ENCODE measurements at regions not wholly inside any gene's neighbourhood (a gene's known extent, or its start where the extent isn't known, plus 50 kb on each side); places are given as distances from the start of the nearest gene placed in this dataset.

DNA sequence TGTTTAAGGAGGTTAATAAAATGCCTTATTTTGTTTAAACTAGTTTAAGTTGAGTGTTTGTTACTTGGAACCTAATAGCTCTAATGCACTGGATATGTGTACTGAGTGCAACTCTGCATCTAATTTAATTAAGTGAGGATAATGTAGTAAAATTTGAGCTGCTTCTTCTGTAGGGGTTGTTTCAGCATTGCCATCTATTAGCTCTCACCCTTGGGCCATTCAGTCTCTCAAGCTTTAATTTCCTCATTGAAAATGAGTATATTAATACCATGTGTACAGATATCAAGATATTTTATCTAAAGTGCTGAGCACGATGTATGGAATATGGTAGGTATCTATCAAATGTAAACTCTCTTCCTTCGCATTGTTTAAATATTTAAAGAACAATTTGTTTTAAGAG, 375.7 kb upstream of the LRRC3B start:
- H3K27ac ChIP-seq: no peak overlapping the region

DNA sequence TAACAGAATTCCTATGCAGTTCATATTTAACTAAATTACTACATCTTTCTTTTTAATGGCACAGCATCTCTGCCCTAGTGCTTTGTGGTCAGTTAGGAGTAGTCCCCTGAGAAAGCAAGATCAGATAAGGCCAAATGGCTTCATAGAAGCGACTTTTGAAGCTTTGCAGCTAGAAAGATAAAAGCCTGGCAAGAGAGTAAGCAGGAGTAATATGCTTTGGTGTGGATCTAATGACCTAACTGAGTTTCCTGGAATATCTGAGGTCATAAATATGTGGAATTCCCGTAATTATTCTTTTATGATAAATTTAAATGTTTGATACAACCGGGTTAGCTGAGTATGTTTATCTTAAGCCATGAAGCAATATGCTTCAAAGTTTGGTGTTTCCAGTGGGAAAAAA, 374.9 kb upstream of the LRRC3B start:
- no peak overlapping the region for H3K27ac ChIP-seq
- no peak for TF ChIP-seq ZFX (IDR thresholded peaks at IDR 0.05)
- TF ChIP-seq, protein P1, sequence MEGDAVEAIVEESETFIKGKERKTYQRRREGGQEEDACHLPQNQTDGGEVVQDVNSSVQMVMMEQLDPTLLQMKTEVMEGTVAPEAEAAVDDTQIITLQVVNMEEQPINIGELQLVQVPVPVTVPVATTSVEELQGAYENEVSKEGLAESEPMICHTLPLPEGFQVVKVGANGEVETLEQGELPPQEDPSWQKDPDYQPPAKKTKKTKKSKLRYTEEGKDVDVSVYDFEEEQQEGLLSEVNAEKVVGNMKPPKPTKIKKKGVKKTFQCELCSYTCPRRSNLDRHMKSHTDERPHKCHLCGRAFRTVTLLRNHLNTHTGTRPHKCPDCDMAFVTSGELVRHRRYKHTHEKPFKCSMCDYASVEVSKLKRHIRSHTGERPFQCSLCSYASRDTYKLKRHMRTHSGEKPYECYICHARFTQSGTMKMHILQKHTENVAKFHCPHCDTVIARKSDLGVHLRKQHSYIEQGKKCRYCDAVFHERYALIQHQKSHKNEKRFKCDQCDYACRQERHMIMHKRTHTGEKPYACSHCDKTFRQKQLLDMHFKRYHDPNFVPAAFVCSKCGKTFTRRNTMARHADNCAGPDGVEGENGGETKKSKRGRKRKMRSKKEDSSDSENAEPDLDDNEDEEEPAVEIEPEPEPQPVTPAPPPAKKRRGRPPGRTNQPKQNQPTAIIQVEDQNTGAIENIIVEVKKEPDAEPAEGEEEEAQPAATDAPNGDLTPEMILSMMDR (conservative IDR thresholded peaks at IDR 0.05): 0 out of 2 replicates have a peak, but pooled peaks have one; percentile 0

More for the DNA sequence above, 375.7 kb upstream of the LRRC3B start:
- TF ChIP-seq, protein P1 (conservative IDR thresholded peaks at IDR 0.05): no peak
- no peak for TF ChIP-seq ZFX (IDR thresholded peaks at IDR 0.05)

DNA sequence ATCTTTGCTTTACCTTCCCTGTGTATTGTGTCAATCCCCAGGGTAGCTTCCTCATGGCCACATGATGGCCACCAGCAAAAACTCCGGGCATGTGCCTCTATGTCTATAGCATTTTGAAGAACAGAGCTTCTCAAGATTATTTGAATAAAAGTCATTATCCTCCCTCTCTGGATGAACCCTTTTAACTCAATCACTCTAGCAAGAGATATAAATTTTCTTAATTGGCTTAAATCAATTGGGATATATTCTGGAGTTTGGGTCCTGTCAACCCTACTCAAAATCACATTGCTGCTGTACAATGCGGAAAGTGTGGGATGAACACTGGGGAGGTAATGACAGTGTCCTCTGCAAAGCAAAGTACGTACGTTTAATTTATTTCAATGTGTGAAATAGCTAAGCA, 370.6 kb upstream of the LRRC3B start:
- TF ChIP-seq ZFX (IDR thresholded peaks at IDR 0.05): no peak
- TF ChIP-seq, protein P1 (conservative IDR thresholded peaks at IDR 0.05): no peak
- H3K27ac ChIP-seq: no peak overlapping the region

GRCh38 chr3:26256224-26256623, 366.3 kb upstream of the LRRC3B start:
- TF ChIP-seq, protein P1 (conservative IDR thresholded peaks at IDR 0.05): no peak
- TF ChIP-seq ZFX (IDR thresholded peaks at IDR 0.05): no peak
- H3K27ac ChIP-seq: no peak overlapping the region

GRCh38 chr3:26259176-26259575, 363.4 kb upstream of the LRRC3B start:
- no peak overlapping the region for H3K27ac ChIP-seq
- TF ChIP-seq, protein P1 (conservative IDR thresholded peaks at IDR 0.05): no peak
- TF ChIP-seq ZFX (IDR thresholded peaks at IDR 0.05): no peak

DNA sequence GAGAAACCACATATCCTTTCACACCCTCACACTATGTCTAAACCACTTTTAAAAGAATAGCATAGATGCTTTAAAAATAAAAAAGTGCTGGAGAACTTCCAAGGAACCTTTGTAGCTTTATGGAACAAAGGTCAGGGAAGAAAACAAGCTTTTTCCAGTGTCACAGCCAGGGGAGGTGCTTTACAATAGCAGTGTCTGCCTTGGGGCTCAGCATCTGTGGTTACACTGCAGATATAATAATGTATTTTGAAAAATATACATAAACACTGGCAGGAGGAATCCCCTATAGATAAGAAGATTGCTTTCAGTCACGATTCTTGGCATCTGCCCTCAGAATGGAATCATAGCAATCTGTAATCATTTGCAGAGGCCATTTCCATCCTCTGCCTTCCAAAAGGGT, 362.4 kb upstream of the LRRC3B start:
- no peak for TF ChIP-seq ZFX (IDR thresholded peaks at IDR 0.05)
- TF ChIP-seq, protein P1 (conservative IDR thresholded peaks at IDR 0.05): no peak

GRCh38 chr3:26264708-26265107, 357.9 kb upstream of the LRRC3B start:
- TF ChIP-seq ZFX (IDR thresholded peaks at IDR 0.05): no peak
- H3K27ac ChIP-seq: no peak overlapping the region

More for the DNA sequence above, 362.4 kb upstream of the LRRC3B start:
- no peak overlapping the region for H3K27ac ChIP-seq

GRCh38 chr3:26271848-26272247, 350.7 kb upstream of the LRRC3B start:
- TF ChIP-seq ZFX (IDR thresholded peaks at IDR 0.05): no peak
- TF ChIP-seq, protein P1 (conservative IDR thresholded peaks at IDR 0.05): no peak
- H3K27ac ChIP-seq: no peak overlapping the region
